HEK293 (cell line): ENCODE measurements at regions not wholly inside any gene's neighbourhood (a gene's known extent, or its start where the extent isn't known, plus 50 kb on each side); places are given as distances from the start of the nearest gene placed in this dataset.

ENCODE experiments used
- BCL11A ChIP-seq: fragments of 450-650 bp; formaldehyde crosslinking; IDR thresholded peaks from 2 replicates; pipeline ENCODE4 v1.5.1; 2016; ENCODE audit warnings: low read depth, missing biosample characterization, missing genetic modification characterization
- YY1 ChIP-seq: fragments of 450-650 bp; formaldehyde crosslinking; IDR thresholded peaks from 2 replicates; pipeline ENCODE4 v1.5.1; 2018; ENCODE audit warnings: missing biosample characterization, missing genetic modification characterization
- ZNF10 ChIP-seq: fragments of 450-650 bp; formaldehyde crosslinking; IDR thresholded peaks from 2 replicates; pipeline ENCODE4 v1.5.1; 2017; ENCODE audit warnings: missing biosample characterization, missing genetic modification characterization
- ZNF23 ChIP-seq: fragments of 450-650 bp; formaldehyde crosslinking; IDR thresholded peaks from 2 replicates; pipeline ENCODE4 v1.5.1; 2016; ENCODE audit warnings: missing biosample characterization, missing genetic modification characterization, borderline replicate concordance
- ZNF530 ChIP-seq: fragments of 450-650 bp; formaldehyde crosslinking; IDR thresholded peaks from 2 replicates; pipeline ENCODE4 v1.5.1; 2016; ENCODE audit warnings: low read depth, missing biosample characterization, missing genetic modification characterization
- ZNF830 ChIP-seq: fragments of 450-650 bp; IDR thresholded peaks from 2 replicates; pipeline ENCODE4 v1.5.0; 2018; ENCODE audit warnings: missing biosample characterization, missing genetic modification characterization, low read depth, mild to moderate bottlenecking, moderate library complexity
- TF ChIP-seq, protein P1 (sequence below): sonication (generic); formaldehyde crosslinking; IDR thresholded peaks from 2 replicates; pipeline ENCODE4 v1.8.1; 2022; ENCODE audit warnings: mild to moderate bottlenecking, moderate library complexity, missing genetic modification reagents
- TF ChIP-seq, protein P2 (sequence below): fragments of 450-650 bp; formaldehyde crosslinking; IDR thresholded peaks from 2 replicates; pipeline ENCODE4 v1.5.1; 2016; ENCODE audit warnings: missing biosample characterization, missing genetic modification characterization
- TF ChIP-seq, protein P3 (sequence below): fragments of 450-650 bp; formaldehyde crosslinking; IDR thresholded peaks from 2 replicates; pipeline ENCODE4 v1.5.1; 2016; ENCODE audit warnings: missing biosample characterization, missing genetic modification characterization
- TF ChIP-seq, protein P4 (sequence below): fragments of 450-650 bp; formaldehyde crosslinking; IDR thresholded peaks from 2 replicates; pipeline ENCODE4 v1.5.1; 2016; ENCODE audit warnings: missing biosample characterization, missing genetic modification characterization

DNA sequence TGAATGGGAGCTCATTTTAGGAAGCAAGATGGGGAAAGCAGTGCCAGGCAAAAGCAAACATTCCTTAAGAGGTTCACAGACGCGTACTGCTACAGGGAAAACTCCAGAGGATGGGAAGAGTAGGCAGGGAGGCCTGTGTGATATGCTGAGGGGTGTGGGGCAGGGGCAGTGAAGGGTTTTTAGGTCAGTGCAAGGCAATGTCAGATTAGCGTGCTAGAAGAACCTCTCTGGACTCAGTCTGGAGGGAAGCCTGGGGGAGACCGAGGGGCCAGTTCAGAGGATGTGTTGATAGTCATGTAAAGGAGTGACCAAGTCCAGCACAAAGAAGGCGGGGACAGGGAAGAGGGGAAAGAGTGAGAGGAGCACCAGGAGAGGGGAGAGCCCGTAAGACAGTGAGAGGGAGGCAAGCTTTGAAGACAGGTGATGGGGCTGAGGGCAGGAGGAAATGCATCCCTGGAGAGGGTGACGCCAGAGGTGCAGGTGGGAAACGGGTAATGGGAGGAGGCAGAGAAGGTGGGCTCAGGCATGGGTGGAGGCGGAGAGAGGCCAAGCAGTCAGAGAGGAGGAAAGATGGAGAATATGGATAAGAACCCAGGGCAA, 134.5 kb downstream of the MTX3 start:
- TF ChIP-seq ZNF10 (tag by site-specific recombination) (no peak), ZNF23 (tag by site-specific recombination) (no peak), YY1 (tag by site-specific recombination) (no peak), BCL11A (tag by site-specific recombination) (no peak), ZNF530 (tag by site-specific recombination) (no peak), ZNF830 (no peak)
- TF ChIP-seq, protein P1, sequence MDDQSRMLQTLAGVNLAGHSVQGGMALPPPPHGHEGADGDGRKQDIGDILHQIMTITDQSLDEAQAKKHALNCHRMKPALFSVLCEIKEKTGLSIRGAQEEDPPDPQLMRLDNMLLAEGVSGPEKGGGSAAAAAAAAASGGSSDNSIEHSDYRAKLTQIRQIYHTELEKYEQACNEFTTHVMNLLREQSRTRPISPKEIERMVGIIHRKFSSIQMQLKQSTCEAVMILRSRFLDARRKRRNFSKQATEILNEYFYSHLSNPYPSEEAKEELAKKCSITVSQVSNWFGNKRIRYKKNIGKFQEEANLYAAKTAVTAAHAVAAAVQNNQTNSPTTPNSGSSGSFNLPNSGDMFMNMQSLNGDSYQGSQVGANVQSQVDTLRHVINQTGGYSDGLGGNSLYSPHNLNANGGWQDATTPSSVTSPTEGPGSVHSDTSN (CRISPR knock-in tag) = no peak
- TF ChIP-seq, protein P2, sequence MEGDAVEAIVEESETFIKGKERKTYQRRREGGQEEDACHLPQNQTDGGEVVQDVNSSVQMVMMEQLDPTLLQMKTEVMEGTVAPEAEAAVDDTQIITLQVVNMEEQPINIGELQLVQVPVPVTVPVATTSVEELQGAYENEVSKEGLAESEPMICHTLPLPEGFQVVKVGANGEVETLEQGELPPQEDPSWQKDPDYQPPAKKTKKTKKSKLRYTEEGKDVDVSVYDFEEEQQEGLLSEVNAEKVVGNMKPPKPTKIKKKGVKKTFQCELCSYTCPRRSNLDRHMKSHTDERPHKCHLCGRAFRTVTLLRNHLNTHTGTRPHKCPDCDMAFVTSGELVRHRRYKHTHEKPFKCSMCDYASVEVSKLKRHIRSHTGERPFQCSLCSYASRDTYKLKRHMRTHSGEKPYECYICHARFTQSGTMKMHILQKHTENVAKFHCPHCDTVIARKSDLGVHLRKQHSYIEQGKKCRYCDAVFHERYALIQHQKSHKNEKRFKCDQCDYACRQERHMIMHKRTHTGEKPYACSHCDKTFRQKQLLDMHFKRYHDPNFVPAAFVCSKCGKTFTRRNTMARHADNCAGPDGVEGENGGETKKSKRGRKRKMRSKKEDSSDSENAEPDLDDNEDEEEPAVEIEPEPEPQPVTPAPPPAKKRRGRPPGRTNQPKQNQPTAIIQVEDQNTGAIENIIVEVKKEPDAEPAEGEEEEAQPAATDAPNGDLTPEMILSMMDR = no peak
- TF ChIP-seq, protein P3, sequence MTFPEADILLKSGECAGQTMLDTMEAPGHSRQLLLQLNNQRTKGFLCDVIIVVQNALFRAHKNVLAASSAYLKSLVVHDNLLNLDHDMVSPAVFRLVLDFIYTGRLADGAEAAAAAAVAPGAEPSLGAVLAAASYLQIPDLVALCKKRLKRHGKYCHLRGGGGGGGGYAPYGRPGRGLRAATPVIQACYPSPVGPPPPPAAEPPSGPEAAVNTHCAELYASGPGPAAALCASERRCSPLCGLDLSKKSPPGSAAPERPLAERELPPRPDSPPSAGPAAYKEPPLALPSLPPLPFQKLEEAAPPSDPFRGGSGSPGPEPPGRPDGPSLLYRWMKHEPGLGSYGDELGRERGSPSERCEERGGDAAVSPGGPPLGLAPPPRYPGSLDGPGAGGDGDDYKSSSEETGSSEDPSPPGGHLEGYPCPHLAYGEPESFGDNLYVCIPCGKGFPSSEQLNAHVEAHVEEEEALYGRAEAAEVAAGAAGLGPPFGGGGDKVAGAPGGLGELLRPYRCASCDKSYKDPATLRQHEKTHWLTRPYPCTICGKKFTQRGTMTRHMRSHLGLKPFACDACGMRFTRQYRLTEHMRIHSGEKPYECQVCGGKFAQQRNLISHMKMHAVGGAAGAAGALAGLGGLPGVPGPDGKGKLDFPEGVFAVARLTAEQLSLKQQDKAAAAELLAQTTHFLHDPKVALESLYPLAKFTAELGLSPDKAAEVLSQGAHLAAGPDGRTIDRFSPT (tag by site-specific recombination) = no peak
- TF ChIP-seq, protein P4, sequence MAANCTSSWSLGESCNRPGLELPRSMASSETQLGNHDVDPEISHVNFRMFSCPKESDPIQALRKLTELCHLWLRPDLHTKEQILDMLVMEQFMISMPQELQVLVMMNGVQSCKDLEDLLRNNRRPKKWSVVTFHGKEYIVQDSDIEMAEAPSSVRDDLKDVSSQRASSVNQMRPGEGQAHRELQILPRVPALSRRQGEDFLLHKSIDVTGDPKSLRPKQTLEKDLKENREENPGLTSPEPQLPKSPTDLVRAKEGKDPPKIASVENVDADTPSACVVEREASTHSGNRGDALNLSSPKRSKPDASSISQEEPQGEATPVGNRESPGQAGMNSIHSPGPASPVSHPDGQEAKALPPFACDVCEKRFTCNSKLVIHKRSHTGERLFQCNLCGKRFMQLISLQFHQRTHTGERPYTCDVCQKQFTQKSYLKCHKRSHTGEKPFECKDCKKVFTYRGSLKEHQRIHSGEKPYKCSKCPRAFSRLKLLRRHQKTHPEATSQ = no peak
